Smooth muscle cell (in vitro differentiated cells): ENCODE measurements at regions not wholly inside any gene's neighbourhood (a gene's known extent, or its start where the extent isn't known, plus 50 kb on each side); places are given as distances from the start of the nearest gene placed in this dataset.

Source experiments
- DNase-seq: peaks from one replicate; lab custom pipeline; 2025; ENCODE audit not compliant: unreplicated experiment; lab: John Stamatoyannopoulos, UW
- H2AFZ ChIP-seq: fragments of 200-600 bp; sonication (generic); 2 replicates; pipeline ENCODE4 v1.6.0; 2016; ENCODE audit warnings: antibody characterized with exemption, low read depth, mild to moderate bottlenecking
- H3F3A ChIP-seq: fragments of 200-600 bp; sonication (generic); 2 replicates; pipeline ENCODE4 v1.6.0; 2017; ENCODE audit warnings: antibody characterized with exemption, low read depth
- H3K27ac ChIP-seq: fragments of 200-600 bp; sonication (generic); 2 replicates; pipeline ENCODE4 v1.5.1; 2016; ENCODE audit warnings: low read depth, mild to moderate bottlenecking
- H3K27me3 ChIP-seq: fragments of 200-600 bp; sonication (generic); 2 replicates; pipeline ENCODE4 v1.6.1; 2016; ENCODE audit warnings: low read depth, mild to moderate bottlenecking
- H3K36me3 ChIP-seq: fragments of 200-600 bp; sonication (generic); 2 replicates; pipeline ENCODE4 v1.5.1; 2016; ENCODE audit warnings: low read depth
- H3K4me1 ChIP-seq: fragments of 200-600 bp; sonication (generic); 2 replicates; pipeline ENCODE4 v1.5.1; 2016; ENCODE audit warnings: low read depth
- H3K4me2 ChIP-seq: fragments of 200-600 bp; sonication (generic); 2 replicates; pipeline ENCODE4 v1.6.0; 2016; ENCODE audit warnings: mild to moderate bottlenecking
- H3K4me3 ChIP-seq: fragments of 200-600 bp; sonication (generic); 2 replicates; pipeline ENCODE4 v1.5.1; 2016; ENCODE audit warnings: mild to moderate bottlenecking
- H3K79me2 ChIP-seq: fragments of 200-600 bp; sonication (generic); 2 replicates; pipeline ENCODE4 v1.6.0; 2016; ENCODE audit warnings: low read depth, mild to moderate bottlenecking
- H3K9ac ChIP-seq: fragments of 200-600 bp; sonication (generic); 2 replicates; pipeline ENCODE4 v1.6.0; 2016; ENCODE audit warnings: low read depth
- H3K9me3 ChIP-seq: fragments of 200-600 bp; sonication (generic); replicated peaks from 2 replicates; pipeline ENCODE4 v1.5.1; 2016; ENCODE audit warnings: low read depth
- H4K20me1 ChIP-seq: fragments of 200-600 bp; sonication (generic); 2 replicates; pipeline ENCODE4 v1.6.0; 2016; ENCODE audit warnings: low read depth
- CTCF ChIP-seq: fragments of 200-600 bp; sonication (generic); IDR thresholded peaks from 2 replicates; pipeline ENCODE4 v1.5.1; 2017; ENCODE audit warnings: borderline replicate concordance, mild to moderate bottlenecking, antibody characterized with exemption; ENCODE audit not compliant: insufficient read depth, poor library complexity, severe bottlenecking
- WGBS: methylation state at CpG from one replicate; pipeline ENCODE4 v1.1.7; 2016; ENCODE audit warnings: low lambda C conversion rate; 5-methylcytosine and 5-hydroxymethylcytosine counted together

- Histone ChIP-seq H4K20me1 (no peaks in the 10 kb centered on the region), H3K36me3 (no peaks in the 10 kb centered on the region), H3K79me2 (no peaks in the 10 kb centered on the region), H3K9ac (no peak overlapping the region), H3K27me3 (no peaks in the 10 kb centered on the region), H3K4me3 (no peak overlapping the region), H3K27ac (no peak overlapping the region), H3K9me3 (no peaks in the 10 kb centered on the region), H3K4me2 (no peak overlapping the region), H3K4me1 (no peaks in the 10 kb centered on the region), H2AFZ (no peak overlapping the region), H3F3A (peaks cover under 1% of the 10 kb centered on the region)
- TF ChIP-seq CTCF: no peak
- DNase-seq: no peak
- WGBS: 100% methylated on average over 1 of the region's 1 CpG
Observed at GRCh38 chr20:10916312-10916711, 242.5 kb upstream of the JAG1 start.

DNA sequence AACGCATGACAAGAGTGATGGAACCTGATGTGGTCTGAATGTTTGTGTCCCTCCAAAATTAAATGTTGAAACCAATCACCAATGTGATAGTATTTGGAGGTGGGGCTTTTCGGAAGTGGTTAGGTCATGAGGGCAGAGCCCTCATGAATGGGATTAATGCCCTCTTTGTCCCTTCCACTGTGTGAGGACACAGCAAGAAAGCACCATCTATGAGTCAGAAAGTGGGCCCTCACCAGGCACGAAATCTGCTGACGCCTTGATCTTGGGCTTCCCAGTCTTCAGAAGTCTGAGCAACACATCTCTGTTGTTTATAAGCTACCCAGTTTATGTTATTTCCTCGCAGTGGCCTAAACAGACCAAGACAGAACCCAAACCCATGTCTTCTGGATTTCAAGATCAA is 244.0 kb upstream of the JAG1 start:
- no peaks in the 10 kb centered on the region for H4K20me1 ChIP-seq
- H2AFZ ChIP-seq: no peak overlapping the region
- no peaks in the 10 kb centered on the region for H3K79me2 ChIP-seq
- no peaks in the 10 kb centered on the region for H3K4me1 ChIP-seq
- H3K4me2 ChIP-seq: no peak overlapping the region
- no peaks in the 10 kb centered on the region for H3K27me3 ChIP-seq
- 69% methylated on average over 5 of the region's 5 CpGs for WGBS
- H3K9ac ChIP-seq: no peak overlapping the region
- TF ChIP-seq CTCF: no peak
- no peak overlapping the region for H3K27ac ChIP-seq
- peaks cover 8% of the 10 kb centered on the region for H3F3A ChIP-seq
- H3K4me3 ChIP-seq: no peak overlapping the region
- H3K9me3 ChIP-seq: no peaks in the 10 kb centered on the region
- DNase-seq: no peak
- no peaks in the 10 kb centered on the region for H3K36me3 ChIP-seq

- Histone ChIP-seq H3K27me3 (no peaks in the 10 kb centered on the region), H3K36me3 (no peaks in the 10 kb centered on the region), H3K79me2 (no peaks in the 10 kb centered on the region), H4K20me1 (no peaks in the 10 kb centered on the region), H3K4me2 (no peak overlapping the region), H3K9me3 (no peaks in the 10 kb centered on the region), H3K4me1 (no peaks in the 10 kb centered on the region), H2AFZ (no peak overlapping the region), H3F3A (peaks cover 22% of the 10 kb centered on the region), H3K27ac (no peak overlapping the region), H3K9ac (no peak overlapping the region), H3K4me3 (no peak overlapping the region)
- no peak for TF ChIP-seq CTCF
- WGBS: 71% methylated on average over 6 of the region's 6 CpGs
- DNase-seq: no peak
Observed at GRCh38 chr20:10919396-10920140, 245.8 kb upstream of the JAG1 start.

GRCh38 chr20:10920396-10920795 is 246.6 kb upstream of the JAG1 start:
- Histone ChIP-seq H3K9ac (no peak overlapping the region), H3K27me3 (no peaks in the 10 kb centered on the region), H3K4me1 (no peaks in the 10 kb centered on the region), H3K36me3 (no peaks in the 10 kb centered on the region), H2AFZ (no peak overlapping the region), H3F3A (peaks cover 30% of the 10 kb centered on the region), H3K4me2 (no peak overlapping the region), H4K20me1 (no peaks in the 10 kb centered on the region), H3K4me3 (no peak overlapping the region), H3K79me2 (no peaks in the 10 kb centered on the region), H3K27ac (no peak overlapping the region), H3K9me3 (no peaks in the 10 kb centered on the region)
- DNase-seq: no peak
- WGBS: 92% methylated on average over 2 of the region's 2 CpGs
- no peak for TF ChIP-seq CTCF
